Endothelial cell of umbilical vein (primary cell): ENCODE measurements at regions not wholly inside any gene's neighbourhood (a gene's known extent, or its start where the extent isn't known, plus 50 kb on each side); places are given as distances from the start of the nearest gene placed in this dataset.

ENCODE experiments used
- BruUV-seq: library from RNA; stranded (reverse); fragments of 400-500 nt; replicated peaks from 2 replicates; lab custom pipeline; 2021; lab: Mats Ljungman, UMichigan
- CTCF ChIA-PET: fragments of 300-600, 350-600 bp; sonication (Branson Sonifier 250); formaldehyde crosslinking; loops from one replicate; lab custom pipeline; 2021; ENCODE audit warnings: antibody characterized with exemption, inconsistent platforms; lab: Charles Lee
- POLR2A ChIA-PET: fragments of 300-600, 350-600 bp; sonication (Branson Sonifier 250); formaldehyde crosslinking; loops from one replicate; lab custom pipeline; 2021; ENCODE audit warnings: antibody characterized with exemption, inconsistent platforms; lab: Charles Lee
- DNase-seq: peaks from one replicate; pipeline ENCODE4 v3.0.0-alpha.2; 2011; ENCODE audit warnings: low read depth, low spot score
- FAIRE-seq: peaks from 2 replicates; lab custom pipeline; 2011; peaks lifted over from hg19 to GRCh38; lab: Jason Lieb, UNC
- H2AFZ ChIP-seq: 2 replicates; pipeline ENCODE4 v1.6.0; 2012; ENCODE audit warnings: low read depth, low read length, control low read depth, inconsistent platforms
- H3K27ac ChIP-seq: 2 replicates; pipeline ENCODE4 v1.5.1; 2011; ENCODE audit warnings: low read depth, mild to moderate bottlenecking, control low read depth, low read length, moderate library complexity; ENCODE audit not compliant: insufficient read depth
- H3K27me3 ChIP-seq, 2 experiments: 2 replicates each; pipeline versions ENCODE4 v1.6.0 to v1.6.1; 2011; ENCODE audit warnings: low read length in 2 of 2, mixed read lengths in 1 of 2; ENCODE audit not compliant: control insufficient read depth in 2 of 2, insufficient read depth in 2 of 2
- H3K36me3 ChIP-seq, 2 experiments: 2 replicates in 1 of 2; 3 replicates in 1 of 2; pipeline ENCODE4 v1.5.1; 2011; ENCODE audit warnings: low read length in 2 of 2, mild to moderate bottlenecking in 1 of 2, moderate library complexity in 1 of 2; ENCODE audit not compliant: control insufficient read depth in 2 of 2, insufficient read depth in 2 of 2; ENCODE audit errors: extremely low read depth in 1 of 2
- H3K4me1 ChIP-seq: 3 replicates; pipeline ENCODE4 v1.5.1; 2011; ENCODE audit warnings: mild to moderate bottlenecking, low read length; ENCODE audit not compliant: control insufficient read depth, insufficient read depth; ENCODE audit errors: extremely low read depth
- H3K4me2 ChIP-seq: 2 replicates; pipeline ENCODE4 v1.6.1; 2011; ENCODE audit warnings: low read length, control low read depth, mixed read lengths; ENCODE audit not compliant: insufficient read depth
- H3K4me3 ChIP-seq, 3 experiments: fragments of 200-600 bp in 1 of 3; sonication (generic), shearing (Covaris generic) in 1 of 3; replicated peaks in 1 of 3; 2 replicates each; pipeline ENCODE4 v1.5.1; 2011 to 2016; ENCODE audit warnings: control low read depth in 3 of 3, low read length in 3 of 3, mild to moderate bottlenecking in 2 of 3, inconsistent platforms in 1 of 3, low read depth in 1 of 3, moderate library complexity in 1 of 3; ENCODE audit not compliant: insufficient read depth in 1 of 3
- H3K79me2 ChIP-seq: 2 replicates; pipeline ENCODE4 v1.6.0; 2012; ENCODE audit warnings: low read length, inconsistent platforms; ENCODE audit not compliant: control insufficient read depth, insufficient read depth
- H3K9ac ChIP-seq: replicated peaks from 2 replicates; pipeline ENCODE3; 2011; ENCODE audit warnings: low read length, control low read depth; ENCODE audit not compliant: insufficient read depth; ENCODE audit errors: extremely low read depth
- H3K9me1 ChIP-seq: replicated peaks from 3 replicates; pipeline ENCODE4 v1.6.0; 2011; ENCODE audit warnings: mild to moderate bottlenecking, low read length; ENCODE audit not compliant: control insufficient read depth, insufficient read depth; ENCODE audit errors: extremely low read depth
- H3K9me3 ChIP-seq: replicated peaks from 2 replicates; pipeline ENCODE4 v1.5.1; 2012; ENCODE audit warnings: low read length, inconsistent platforms; ENCODE audit not compliant: control insufficient read depth, insufficient read depth
- H4K20me1 ChIP-seq: replicated peaks from 2 replicates; pipeline ENCODE3; 2011; ENCODE audit warnings: mild to moderate bottlenecking, low read length; ENCODE audit not compliant: control insufficient read depth, insufficient read depth; ENCODE audit errors: extremely low read depth
- EZH2 ChIP-seq: IDR thresholded peaks from 2 replicates; pipeline ENCODE4 v1.6.1; 2012; ENCODE audit warnings: borderline replicate concordance, low read depth, mild to moderate bottlenecking, moderate library complexity, low read length, inconsistent platforms; ENCODE audit not compliant: severe bottlenecking
- FOS ChIP-seq: IDR thresholded peaks from 2 replicates; pipeline ENCODE4 v1.6.1; 2011; ENCODE audit warnings: mild to moderate bottlenecking, low read length, moderate library complexity, borderline replicate concordance; ENCODE audit not compliant: insufficient read depth
- GATA2 ChIP-seq: IDR thresholded peaks from 2 replicates; pipeline ENCODE4 v1.7.0; 2011; ENCODE audit warnings: low read depth, mild to moderate bottlenecking, moderate library complexity, mixed read lengths, low read length; ENCODE audit not compliant: insufficient read length, insufficient read depth
- JUN ChIP-seq: IDR thresholded peaks from 2 replicates; pipeline ENCODE4 v1.6.1; 2011; ENCODE audit warnings: borderline replicate concordance, low read depth; ENCODE audit not compliant: insufficient read length, insufficient read depth
- MYC ChIP-seq: IDR thresholded peaks from one replicate; pipeline ENCODE4 v1.6.1; 2011; ENCODE audit warnings: mild to moderate bottlenecking, low read depth, low read length
- POLR2A ChIP-seq: IDR thresholded peaks from 2 replicates; pipeline ENCODE4 v1.6.1; 2012; ENCODE audit warnings: low read depth, mild to moderate bottlenecking, control low read depth, low read length
- POLR2AphosphoS5 ChIP-seq: IDR thresholded peaks from 2 replicates; pipeline ENCODE4 v1.6.1; 2012; ENCODE audit warnings: low read depth, mild to moderate bottlenecking, control low read depth, low read length, moderate library complexity; ENCODE audit not compliant: insufficient read depth
- dilution Hi-C: fragments of 300-500 bp; cut with MboI; formaldehyde crosslinking; loops from one replicate; pipeline ENCODE4 v1.15.0; 2019; ENCODE audit warnings: low sequenced_read_pairs; ENCODE audit not compliant: extremely low pct_ligation_motif_present
- intact Hi-C: fragments of 100-400 bp; cut with micrococcal nuclease; formaldehyde crosslinking; loops from one replicate; pipeline ENCODE4 v1.10.0; 2022
- TF ChIP-seq, protein P1 (sequence below), 2 donors: IDR thresholded peaks; 1 replicate in 1 of 2; 2 replicates in 1 of 2; pipeline ENCODE4 v1.5.1; 2011; ENCODE audit warnings: low read length in 2 of 2, mild to moderate bottlenecking in 2 of 2, moderate library complexity in 2 of 2, control low read depth in 1 of 2, inconsistent platforms in 1 of 2, low read depth in 1 of 2; ENCODE audit not compliant: insufficient read depth in 1 of 2; ENCODE audit errors: extremely low read depth in 1 of 2
- TF ChIP-seq, protein P2 (sequence below): IDR thresholded peaks from 2 replicates; pipeline ENCODE4 v1.6.1; 2011; ENCODE audit not compliant: insufficient read depth, insufficient read length

DNA sequence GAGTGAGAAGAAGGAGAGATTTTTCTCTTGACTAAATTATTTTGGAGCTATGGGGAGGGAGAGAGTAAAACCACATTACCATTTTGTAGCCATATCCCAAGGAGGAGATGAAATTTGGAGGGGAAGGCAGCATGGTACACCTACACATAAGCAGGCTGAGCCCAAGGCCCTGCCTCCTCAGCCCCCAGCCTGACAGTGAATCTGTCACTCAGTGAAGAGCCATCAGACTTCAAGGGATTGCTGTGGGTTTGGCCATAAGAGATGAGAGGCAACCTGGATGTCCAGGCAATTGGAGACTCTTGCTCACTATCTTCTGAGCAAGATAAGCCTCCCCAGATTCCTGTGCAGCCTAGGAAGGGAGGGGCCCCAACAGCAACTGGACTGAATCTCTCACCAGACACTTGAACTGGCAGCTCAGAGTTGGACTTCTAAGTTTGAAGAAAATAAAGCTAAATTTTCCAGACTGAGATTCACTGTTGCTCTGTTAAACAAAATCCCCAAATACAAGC is 216.6 kb downstream of the SEMA6A start:
- Histone ChIP-seq H3K4me3 (no peak overlapping the region), H3K9me1 (no peaks in the 10 kb centered on the region), H3K9ac (no peak overlapping the region), H4K20me1 (no peaks in the 10 kb centered on the region), H3K79me2 (no peaks in the 10 kb centered on the region), H3K4me2 (no peak overlapping the region), H3K27me3 (no peaks in the 10 kb centered on the region), H2AFZ (no peak overlapping the region), H3K4me1 (no peaks in the 10 kb centered on the region), H3K36me3 (no peaks in the 10 kb centered on the region), H3K27ac (no peak overlapping the region), H3K9me3 (no peaks in the 10 kb centered on the region)
- POLR2A ChIA-PET: no interaction called here
- TF ChIP-seq GATA2: no peak
- no peak for TF ChIP-seq POLR2A
- TF ChIP-seq, protein P1, sequence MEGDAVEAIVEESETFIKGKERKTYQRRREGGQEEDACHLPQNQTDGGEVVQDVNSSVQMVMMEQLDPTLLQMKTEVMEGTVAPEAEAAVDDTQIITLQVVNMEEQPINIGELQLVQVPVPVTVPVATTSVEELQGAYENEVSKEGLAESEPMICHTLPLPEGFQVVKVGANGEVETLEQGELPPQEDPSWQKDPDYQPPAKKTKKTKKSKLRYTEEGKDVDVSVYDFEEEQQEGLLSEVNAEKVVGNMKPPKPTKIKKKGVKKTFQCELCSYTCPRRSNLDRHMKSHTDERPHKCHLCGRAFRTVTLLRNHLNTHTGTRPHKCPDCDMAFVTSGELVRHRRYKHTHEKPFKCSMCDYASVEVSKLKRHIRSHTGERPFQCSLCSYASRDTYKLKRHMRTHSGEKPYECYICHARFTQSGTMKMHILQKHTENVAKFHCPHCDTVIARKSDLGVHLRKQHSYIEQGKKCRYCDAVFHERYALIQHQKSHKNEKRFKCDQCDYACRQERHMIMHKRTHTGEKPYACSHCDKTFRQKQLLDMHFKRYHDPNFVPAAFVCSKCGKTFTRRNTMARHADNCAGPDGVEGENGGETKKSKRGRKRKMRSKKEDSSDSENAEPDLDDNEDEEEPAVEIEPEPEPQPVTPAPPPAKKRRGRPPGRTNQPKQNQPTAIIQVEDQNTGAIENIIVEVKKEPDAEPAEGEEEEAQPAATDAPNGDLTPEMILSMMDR (IDR thresholded peaks at IDR 0.05; ENCODE audit: extremely low read depth in 1 of 2, insufficient read depth in 1 of 2, low read depth in 1 of 2, low read length in 2 of 2): no peak
- no peak for TF ChIP-seq MYC
- TF ChIP-seq JUN: no peak
- TF ChIP-seq POLR2AphosphoS5: no peak
- TF ChIP-seq FOS: no peak
- TF ChIP-seq, protein P2, sequence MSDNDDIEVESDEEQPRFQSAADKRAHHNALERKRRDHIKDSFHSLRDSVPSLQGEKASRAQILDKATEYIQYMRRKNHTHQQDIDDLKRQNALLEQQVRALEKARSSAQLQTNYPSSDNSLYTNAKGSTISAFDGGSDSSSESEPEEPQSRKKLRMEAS: no peak
- TF ChIP-seq EZH2: no peak
- DNase-seq: no peak
- no TSS peak for BruUV-seq
- no peak for FAIRE-seq
- dilution Hi-C loops (no loop called here), intact Hi-C loops (no loop called here)
- CTCF ChIA-PET: interaction anchor here (1.4 to 3.1 kb wide), 3 partner anchors 12 to 217 kb away, joined by 3 to 18 read pairs (median 5); partner anchors contain the start of gene SEMA6A
